ENCODE measurements at regions not wholly inside any gene's neighbourhood (a gene's known extent, or its start where the extent isn't known, plus 50 kb on each side); places are given as distances from the start of the nearest gene placed in this dataset.
"Not testable (repeated sequence)": the region's sequence is repeated elsewhere in the genome, so short reads cannot be mapped to it uniquely, and the experiment has no call there.

DNA sequence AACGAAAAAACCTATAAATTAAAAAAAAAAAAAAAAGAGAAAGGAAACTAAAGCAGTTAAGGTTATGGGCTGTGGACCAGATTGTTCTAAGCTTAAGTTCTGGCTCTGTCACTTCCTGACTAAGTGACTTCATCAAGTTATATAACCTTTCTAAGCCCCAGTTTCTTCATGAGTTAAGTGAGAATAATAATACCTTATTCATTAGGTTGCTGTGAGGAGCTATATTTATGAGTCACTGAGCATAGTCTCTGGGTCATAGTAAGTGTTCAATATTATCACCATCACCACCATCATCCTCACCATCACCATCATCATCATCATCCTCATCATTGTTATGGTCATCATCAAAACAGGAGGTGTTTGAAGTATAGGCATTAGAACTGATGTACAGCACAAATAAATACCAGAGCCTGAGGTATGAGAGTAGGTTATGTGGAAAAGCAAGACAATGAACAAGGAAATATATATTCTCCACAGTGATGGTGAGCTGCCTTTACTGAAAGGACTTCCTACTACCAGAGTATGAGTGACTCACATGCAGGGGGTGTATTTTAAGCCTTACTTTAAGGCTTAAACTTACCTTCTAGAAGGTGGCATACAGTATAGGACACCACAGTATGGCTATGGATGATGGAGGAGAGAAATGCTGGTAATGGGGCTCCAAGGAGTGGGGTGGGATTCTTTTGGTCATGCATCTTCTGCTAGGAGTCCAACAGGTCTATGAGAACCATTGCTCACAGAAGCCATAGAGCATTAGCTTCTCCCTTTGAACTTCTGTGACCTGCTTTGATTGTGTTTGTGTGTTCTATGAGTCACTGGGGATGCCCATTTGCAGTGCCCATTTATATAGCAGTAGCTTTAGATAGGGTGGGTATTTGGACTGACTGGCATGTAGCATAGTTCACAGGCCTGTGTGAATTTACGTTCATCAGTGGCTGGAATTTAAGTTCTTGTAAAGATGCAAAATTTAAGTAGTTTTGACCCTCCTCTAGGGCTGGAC lies 104.4 kb downstream of the KLF5 start:
- in situ Hi-C loops (cut with MboI; ENCODE audit: low sequenced_read_pairs), result no loop called here

DNA sequence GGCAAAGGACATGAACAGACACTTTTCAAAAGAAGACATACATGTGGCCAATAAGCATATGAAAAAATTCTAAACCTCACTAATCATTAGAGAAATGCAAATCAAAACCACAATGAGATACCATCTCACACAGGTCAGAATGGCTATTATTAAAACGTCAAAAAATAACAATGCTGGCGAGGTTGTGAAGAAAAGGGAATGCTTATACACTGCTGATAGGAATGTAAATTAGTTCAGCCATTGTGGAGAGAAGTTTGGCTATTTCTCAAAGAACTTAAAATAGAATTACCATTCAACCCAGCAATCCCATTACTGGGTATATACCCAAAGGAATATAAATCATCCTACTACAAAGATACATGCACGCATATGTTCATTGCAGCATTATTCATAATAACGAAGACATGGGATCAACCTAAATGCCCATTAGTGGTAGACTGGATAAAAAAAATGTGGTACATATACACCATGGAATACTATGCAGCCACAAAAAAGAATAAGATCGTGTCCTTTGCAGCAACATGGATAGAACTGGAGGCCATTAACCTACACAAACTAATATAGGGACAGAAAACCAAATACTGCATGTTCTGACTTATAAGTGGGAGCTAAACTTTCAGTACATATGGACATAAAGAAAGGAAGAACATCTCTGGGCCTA lies 101.7 kb downstream of the KLF5 start:
- in situ Hi-C loops (cut with MboI; ENCODE audit: low sequenced_read_pairs), result not testable (repeated sequence)

DNA sequence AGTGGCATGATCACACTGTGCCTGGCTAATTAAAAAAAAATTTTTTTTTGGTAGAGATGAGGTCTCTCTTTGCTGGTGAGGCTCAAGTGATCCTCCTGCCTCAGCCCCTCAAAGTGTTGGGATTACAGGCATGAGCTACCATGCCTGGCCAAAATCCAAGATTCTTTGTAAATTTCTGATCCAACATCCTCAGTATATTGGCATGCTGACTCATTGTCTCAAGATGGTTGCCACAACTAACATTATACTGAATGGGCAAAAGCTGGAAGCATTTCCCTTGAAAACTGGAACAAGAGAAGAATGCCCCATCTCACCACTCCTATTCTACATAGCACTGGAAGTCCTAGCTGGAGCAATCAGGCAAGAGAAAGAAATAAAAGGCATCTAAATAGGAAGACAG lies 100.0 kb downstream of the KLF5 start:
- in situ Hi-C loops (cut with MboI; ENCODE audit: low sequenced_read_pairs), result no loop called here

GRCh38 chr13:73157031-73157430 lies 98.2 kb downstream of the KLF5 start:
- in situ Hi-C loops (cut with MboI; ENCODE audit: low sequenced_read_pairs), result no loop called here

GRCh38 chr13:73146707-73147106 lies 87.9 kb downstream of the KLF5 start:
- in situ Hi-C loops (cut with MboI; ENCODE audit: low sequenced_read_pairs), result no loop called here

GRCh38 chr13:73142071-73142470 lies 83.3 kb downstream of the KLF5 start:
- in situ Hi-C loops (cut with MboI; ENCODE audit: low sequenced_read_pairs), result no loop called here

- in situ Hi-C loops (cut with MboI; ENCODE audit: low sequenced_read_pairs), result no loop called here
These were observed 82.5 kb downstream of the KLF5 start for GRCh38 chr13:73141292-73141771.

DNA sequence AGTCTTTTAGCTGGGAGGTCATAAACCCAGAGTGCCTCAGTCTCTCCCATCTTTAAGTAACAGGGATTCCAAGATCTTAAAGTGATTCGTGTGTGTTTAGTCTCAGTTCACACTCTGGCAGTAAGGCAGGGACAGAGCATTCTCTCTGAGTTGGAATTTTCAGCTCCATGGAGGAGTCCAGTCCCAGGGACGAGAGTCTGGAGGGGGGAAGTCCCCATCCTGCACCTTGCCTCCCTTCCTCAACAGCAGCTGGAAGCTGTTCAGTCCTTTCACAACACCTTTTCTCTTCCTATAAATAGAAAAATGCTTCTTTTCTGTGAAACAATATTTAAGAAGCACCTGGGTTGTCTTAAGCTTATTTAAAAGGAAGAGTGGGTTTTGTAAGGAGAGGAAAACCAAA lies 82.0 kb downstream of the KLF5 start:
- in situ Hi-C loops (cut with MboI; ENCODE audit: low sequenced_read_pairs), result no loop called here

DNA sequence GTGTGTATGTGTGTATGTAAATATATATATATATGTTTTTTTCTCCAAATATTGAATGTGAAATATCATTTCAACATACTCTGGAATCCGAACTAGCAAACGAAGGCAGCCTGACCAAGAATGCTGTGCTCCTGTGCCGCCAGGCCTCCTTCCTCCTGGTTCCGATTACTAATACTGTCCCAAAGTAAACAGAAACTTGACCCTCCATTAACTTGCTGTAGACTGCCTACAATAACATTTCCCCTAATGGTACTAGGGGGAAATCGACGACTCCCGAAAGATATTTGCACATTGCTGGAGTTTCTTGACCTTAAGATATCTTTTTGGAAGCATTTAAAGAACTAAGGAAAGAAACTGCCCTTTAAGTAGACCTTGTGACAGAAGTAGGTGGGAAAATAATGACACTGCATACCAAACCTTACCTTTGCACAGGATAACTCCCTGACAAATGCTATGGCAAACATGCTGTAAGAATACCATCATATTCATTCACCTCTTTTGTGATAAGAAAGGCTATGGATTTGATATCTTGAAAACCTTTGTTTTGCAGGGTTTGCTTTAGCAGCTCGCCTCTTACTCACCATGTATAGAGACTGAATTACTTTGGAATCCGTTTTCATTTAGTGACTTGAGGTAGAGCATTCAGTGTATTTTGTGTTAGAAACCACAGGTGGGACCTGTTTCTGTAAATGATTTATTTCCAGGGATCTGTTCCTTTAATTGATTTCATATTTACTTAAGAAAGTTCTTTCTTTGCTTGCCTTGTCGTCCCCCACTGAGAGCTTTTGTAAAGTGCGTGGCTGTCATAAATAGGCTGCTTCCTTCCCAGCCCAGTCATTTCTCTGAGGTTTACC lies 80.1 kb downstream of the KLF5 start:
- in situ Hi-C loops (cut with MboI; ENCODE audit: low sequenced_read_pairs), result no loop called here

- in situ Hi-C loops (cut with MboI; ENCODE audit: low sequenced_read_pairs), result no loop called here
These were observed 79.5 kb downstream of the KLF5 start for GRCh38 chr13:73138276-73138637.

GRCh38 chr13:73136776-73137175 lies 78.0 kb downstream of the KLF5 start:
- in situ Hi-C loops (cut with MboI; ENCODE audit: low sequenced_read_pairs), result no loop called here

DNA sequence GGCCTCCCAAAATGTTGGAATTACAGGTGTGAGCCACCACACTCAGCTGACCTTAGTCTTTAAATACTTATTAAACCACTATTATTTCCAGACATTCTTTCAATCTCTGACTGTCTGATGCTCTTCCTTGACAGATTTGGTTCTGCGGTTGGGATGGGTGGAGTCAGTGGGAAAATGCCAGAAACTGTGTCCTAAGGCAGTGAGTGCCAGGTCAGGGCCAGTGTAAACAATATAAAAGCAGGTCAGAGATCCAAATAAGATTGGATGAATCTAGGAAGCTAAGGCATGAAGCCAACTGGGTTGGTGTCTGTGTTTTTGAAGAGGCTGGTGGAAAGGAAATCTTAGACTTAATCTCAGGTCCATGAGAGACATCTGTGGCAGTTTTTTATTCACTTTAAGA lies 74.7 kb downstream of the KLF5 start:
- in situ Hi-C loops (cut with MboI; ENCODE audit: low sequenced_read_pairs), result no loop called here

GRCh38 chr13:73131247-73131646 lies 72.4 kb downstream of the KLF5 start:
- in situ Hi-C loops (cut with MboI; ENCODE audit: low sequenced_read_pairs), result no loop called here

- in situ Hi-C loops (cut with MboI; ENCODE audit: low sequenced_read_pairs), result no loop called here
These were observed 70.2 kb downstream of the KLF5 start for GRCh38 chr13:73129023-73129422.

Data from HL-60/S4 treated with retinoic acid at 250 ng/mL for 4 days and 3 days (cell line).